Neuronal stem cell (in vitro differentiated cells): ENCODE measurements at regions not wholly inside any gene's neighbourhood (a gene's known extent, or its start where the extent isn't known, plus 50 kb on each side); places are given as distances from the start of the nearest gene placed in this dataset.

Experiments used
- DNase-seq: peaks from one replicate; pipeline ENCODE4 v3.0.0-alpha.2; 2013; ENCODE audit warnings: low spot score
- H2AFZ ChIP-seq: one replicate; pipeline ENCODE4 v1.6.1; 2013; ENCODE audit warnings: mild to moderate bottlenecking, low read length, inconsistent platforms
- H2AK5ac ChIP-seq: 2 replicates; pipeline ENCODE4 v1.6.1; 2013; ENCODE audit warnings: low read depth, mild to moderate bottlenecking, inconsistent platforms, low read length, moderate library complexity, mixed read lengths
- H2BK120ac ChIP-seq: 2 replicates; pipeline ENCODE4 v1.6.1; 2013; ENCODE audit warnings: low read depth, mild to moderate bottlenecking, inconsistent platforms, low read length, moderate library complexity, mixed read lengths
- H2BK12ac ChIP-seq: one replicate; pipeline ENCODE4 v1.6.1; 2013; ENCODE audit warnings: low read length, inconsistent platforms
- H2BK15ac ChIP-seq: 2 replicates; pipeline ENCODE4 v1.6.1; 2013; ENCODE audit warnings: mild to moderate bottlenecking, low read length, inconsistent platforms, mixed read lengths
- H2BK5ac ChIP-seq: one replicate; pipeline ENCODE4 v1.6.1; 2013; ENCODE audit warnings: inconsistent platforms, mild to moderate bottlenecking, low read length, moderate library complexity
- H3K14ac ChIP-seq: one replicate; pipeline ENCODE4 v1.6.1; 2013; ENCODE audit warnings: low read length, inconsistent platforms
- H3K18ac ChIP-seq: 2 replicates; pipeline ENCODE4 v1.6.1; 2013; ENCODE audit warnings: low read length, inconsistent platforms
- H3K23ac ChIP-seq: 2 replicates; pipeline ENCODE4 v1.6.1; 2013; ENCODE audit warnings: low read depth, mild to moderate bottlenecking, mixed read lengths, low read length, inconsistent platforms; ENCODE audit not compliant: poor library complexity
- H3K27ac ChIP-seq: replicated peaks from 3 replicates; pipeline ENCODE4 v1.5.1; 2013; ENCODE audit warnings: low read length, inconsistent platforms
- H3K27me3 ChIP-seq, 3 experiments: 2 replicates each; pipeline ENCODE4 v1.6.1; 2013; ENCODE audit warnings: low read length in 3 of 3, mild to moderate bottlenecking in 2 of 3, inconsistent platforms in 1 of 3, low read depth in 1 of 3, mixed read lengths in 1 of 3, moderate library complexity in 1 of 3; ENCODE audit not compliant: control insufficient read depth in 3 of 3, insufficient read depth in 3 of 3
- H3K36me3 ChIP-seq, 2 donors: replicated peaks in 1 of 2; 2 replicates each; pipeline ENCODE4 v1.6.1; 2013; ENCODE audit warnings: low read length in 2 of 2; ENCODE audit not compliant: control insufficient read depth in 2 of 2, insufficient read depth in 2 of 2
- H3K4ac ChIP-seq: 2 replicates; pipeline ENCODE4 v1.6.1; 2013; ENCODE audit warnings: inconsistent platforms, mild to moderate bottlenecking, low read length, moderate library complexity
- H3K4me1 ChIP-seq, 2 donors: 1 replicate in 1 of 2; 2 replicates in 1 of 2; pipeline ENCODE4 v1.6.1; 2013; ENCODE audit warnings: low read length in 2 of 2, low read depth in 1 of 2; ENCODE audit not compliant: control insufficient read depth in 2 of 2, insufficient read depth in 1 of 2
- H3K4me2 ChIP-seq: one replicate; pipeline ENCODE4 v1.6.1; 2013; ENCODE audit warnings: mild to moderate bottlenecking, low read length, inconsistent platforms; ENCODE audit not compliant: insufficient read depth, poor library complexity, severe bottlenecking
- H3K4me3 ChIP-seq, 2 donors: 2 replicates each; pipeline ENCODE4 v1.5.1; 2013; ENCODE audit warnings: low read length in 2 of 2, mild to moderate bottlenecking in 2 of 2, inconsistent platforms in 1 of 2, moderate library complexity in 1 of 2
- H3K79me1 ChIP-seq: one replicate; pipeline ENCODE4 v1.6.1; 2013; ENCODE audit warnings: low read depth, mild to moderate bottlenecking, inconsistent platforms, low read length, moderate library complexity
- H3K9ac ChIP-seq: one replicate; pipeline ENCODE4 v1.6.1; 2013; ENCODE audit warnings: mild to moderate bottlenecking, low read depth, low read length, inconsistent platforms; ENCODE audit not compliant: poor library complexity
- H3K9me3 ChIP-seq, 2 donors: replicated peaks in 1 of 2; 2 replicates each; pipeline versions ENCODE3 to v1.6.1; 2013; ENCODE audit warnings: low read length in 2 of 2, mild to moderate bottlenecking in 2 of 2, inconsistent platforms in 1 of 2, low read depth in 1 of 2, mixed read lengths in 1 of 2, moderate library complexity in 1 of 2; ENCODE audit not compliant: control insufficient read depth in 2 of 2, insufficient read depth in 1 of 2
- H4K8ac ChIP-seq: one replicate; pipeline ENCODE4 v1.6.1; 2013; ENCODE audit warnings: low read depth, mild to moderate bottlenecking, inconsistent platforms, low read length, moderate library complexity
- H4K91ac ChIP-seq: one replicate; pipeline ENCODE4 v1.6.1; 2013; ENCODE audit warnings: low read length, low read depth, mild to moderate bottlenecking, inconsistent platforms; ENCODE audit not compliant: poor library complexity
- WGBS, 2 donors: extraction: QIAGEN DNeasy Blood & Tissue Kit; methylation state at CpG; one replicate each; pipeline ENCODE4 v1.1.7; 2013; ENCODE audit warnings: missing lambda C conversion rate in 2 of 2, mixed read lengths in 1 of 2; ENCODE audit not compliant: insufficient read length in 2 of 2, insufficient replicate concordance in 1 of 2; ENCODE audit errors: extremely low coverage in 2 of 2; 5-methylcytosine and 5-hydroxymethylcytosine counted together

DNA sequence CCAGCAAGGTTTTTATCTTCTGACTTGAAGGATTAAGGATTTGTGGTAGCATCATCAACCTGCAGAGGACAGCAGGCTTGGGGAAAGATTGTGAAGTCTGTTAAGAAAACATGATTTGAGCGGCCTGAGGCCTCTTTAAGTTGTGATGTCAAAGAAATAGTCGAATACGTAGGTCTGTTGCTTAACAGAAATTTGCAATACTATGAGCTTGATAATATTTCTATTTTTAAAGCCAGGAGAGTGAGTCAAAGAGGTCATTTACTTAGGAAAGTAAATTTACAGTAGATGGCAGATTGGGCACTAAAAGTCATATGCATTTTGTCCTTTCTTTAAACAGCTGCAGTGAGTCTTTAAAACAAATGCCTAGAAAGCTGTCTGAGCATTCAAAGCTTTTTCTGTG lies 336.3 kb downstream of the DIPK2A start:
- Histone ChIP-seq H3K27ac (no peak overlapping the region), H3K4me2 (no peak overlapping the region), H3K9ac (no peak overlapping the region), H3K14ac (no peak overlapping the region), H3K36me3 (no peaks in the 10 kb centered on the region), H3K4me3 (no peak overlapping the region), H2BK120ac (no peak overlapping the region), H2BK5ac (no peak overlapping the region), H3K23ac (no peak overlapping the region), H2AFZ (no peak overlapping the region), H2BK12ac (no peak overlapping the region), H4K8ac (no peak overlapping the region), H3K79me1 (no peaks in the 10 kb centered on the region), H2AK5ac (no peak overlapping the region), H3K9me3 (peaks cover 4 to 6% of the 10 kb centered on the region in 2 donors), H2BK15ac (no peak overlapping the region), H3K4ac (no peak overlapping the region), H3K27me3 (no peaks in the 10 kb centered on the region), H3K18ac (no peak overlapping the region), H3K4me1 (no peaks in the 10 kb centered on the region), H4K91ac (no peak overlapping the region)
- no CpG with 5 or more reads among the region's 3 CpGs for WGBS, 2 donors
- no peak for DNase-seq

GRCh38 chr3:144308396-144308795 lies 336.8 kb downstream of the DIPK2A start:
- Histone ChIP-seq H3K18ac (no peak overlapping the region), H3K4me3 (no peak overlapping the region), H3K4me2 (no peak overlapping the region), H3K4me1 (no peaks in the 10 kb centered on the region), H2AFZ (no peak overlapping the region), H2BK5ac (no peak overlapping the region), H3K79me1 (no peaks in the 10 kb centered on the region), H2BK12ac (no peak overlapping the region), H3K9me3 (peaks cover 1 to 4% of the 10 kb centered on the region in 2 donors), H3K4ac (no peak overlapping the region), H2BK15ac (no peak overlapping the region), H3K27ac (no peak overlapping the region), H4K91ac (no peak overlapping the region), H3K36me3 (no peaks in the 10 kb centered on the region), H2AK5ac (no peak overlapping the region), H3K27me3 (no peaks in the 10 kb centered on the region), H2BK120ac (no peak overlapping the region), H3K9ac (no peak overlapping the region), H3K23ac (no peak overlapping the region), H4K8ac (no peak overlapping the region), H3K14ac (no peak overlapping the region)
- DNase-seq, result no peak
- no CpG with 5 or more reads among the region's 3 CpGs for WGBS, 2 donors

GRCh38 chr3:144312702-144313101 lies 341.1 kb downstream of the DIPK2A start:
- no peak overlapping the region for H3K18ac ChIP-seq
- no peak overlapping the region for H3K4me3 ChIP-seq
- H3K4me1 ChIP-seq, result no peaks in the 10 kb centered on the region
- no peak overlapping the region for H3K4me2 ChIP-seq
- no peak overlapping the region for H4K91ac ChIP-seq
- no peaks in the 10 kb centered on the region for H3K36me3 ChIP-seq
- no peak overlapping the region for H3K23ac ChIP-seq
- H3K14ac ChIP-seq, result no peak overlapping the region
- no CpG with 5 or more reads among the region's 3 CpGs for WGBS, 2 donors
- no peak for DNase-seq
- H2AK5ac ChIP-seq, result no peak overlapping the region
- no peak overlapping the region for H2BK12ac ChIP-seq
- H2BK15ac ChIP-seq, result no peak overlapping the region
- no peak overlapping the region for H2BK5ac ChIP-seq
- H3K27ac ChIP-seq, result no peak overlapping the region
- H2AFZ ChIP-seq, result no peak overlapping the region
- H3K9me3 ChIP-seq, result no peaks in the 10 kb centered on the region
- no peaks in the 10 kb centered on the region for H3K79me1 ChIP-seq
- no peak overlapping the region for H3K9ac ChIP-seq
- H2BK120ac ChIP-seq, result no peak overlapping the region
- no peak overlapping the region for H3K4ac ChIP-seq
- H3K27me3 ChIP-seq, result no peaks in the 10 kb centered on the region
- H4K8ac ChIP-seq, result no peak overlapping the region

GRCh38 chr3:144314946-144315345 lies 343.3 kb downstream of the DIPK2A start:
- Histone ChIP-seq H3K18ac (no peak overlapping the region), H3K4me1 (peaks cover 0 to 5% of the 10 kb centered on the region in 2 donors), H2BK12ac (no peak overlapping the region), H3K9me3 (no peaks in the 10 kb centered on the region), H4K91ac (no peak overlapping the region), H3K14ac (no peak overlapping the region), H2AK5ac (no peak overlapping the region), H3K27me3 (no peaks in the 10 kb centered on the region), H4K8ac (no peak overlapping the region), H2BK120ac (no peak overlapping the region), H3K23ac (no peak overlapping the region), H2BK15ac (no peak overlapping the region), H3K4ac (no peak overlapping the region), H3K4me2 (no peak overlapping the region), H3K4me3 (no peak overlapping the region), H3K27ac (no peak overlapping the region), H3K79me1 (no peaks in the 10 kb centered on the region), H3K9ac (no peak overlapping the region), H3K36me3 (no peaks in the 10 kb centered on the region), H2BK5ac (no peak overlapping the region), H2AFZ (no peak overlapping the region)
- WGBS, 2 donors, result no CpG with 5 or more reads among the region's 3 CpGs
- no peak for DNase-seq
